Fibroblast of mammary gland (primary cell): ENCODE measurements at regions not wholly inside any gene's neighbourhood (a gene's known extent, or its start where the extent isn't known, plus 50 kb on each side); places are given as distances from the start of the nearest gene placed in this dataset.

Source experiments
- DNase-seq: peaks from one replicate; pipeline ENCODE4 v3.0.0-alpha.2; 2010; ENCODE audit warnings: low read depth
- H3K4me3 ChIP-seq: 2 replicates; pipeline ENCODE4 v1.5.1; 2011; ENCODE audit warnings: low read depth, mild to moderate bottlenecking, low read length, moderate library complexity; ENCODE audit not compliant: control insufficient read depth
- TF ChIP-seq, protein P1 (sequence below): conservative IDR thresholded peaks from 2 replicates; pipeline ENCODE4 v1.5.1; 2011; ENCODE audit warnings: low read depth, low read length, inconsistent platforms; ENCODE audit not compliant: control insufficient read depth, insufficient read depth

DNA sequence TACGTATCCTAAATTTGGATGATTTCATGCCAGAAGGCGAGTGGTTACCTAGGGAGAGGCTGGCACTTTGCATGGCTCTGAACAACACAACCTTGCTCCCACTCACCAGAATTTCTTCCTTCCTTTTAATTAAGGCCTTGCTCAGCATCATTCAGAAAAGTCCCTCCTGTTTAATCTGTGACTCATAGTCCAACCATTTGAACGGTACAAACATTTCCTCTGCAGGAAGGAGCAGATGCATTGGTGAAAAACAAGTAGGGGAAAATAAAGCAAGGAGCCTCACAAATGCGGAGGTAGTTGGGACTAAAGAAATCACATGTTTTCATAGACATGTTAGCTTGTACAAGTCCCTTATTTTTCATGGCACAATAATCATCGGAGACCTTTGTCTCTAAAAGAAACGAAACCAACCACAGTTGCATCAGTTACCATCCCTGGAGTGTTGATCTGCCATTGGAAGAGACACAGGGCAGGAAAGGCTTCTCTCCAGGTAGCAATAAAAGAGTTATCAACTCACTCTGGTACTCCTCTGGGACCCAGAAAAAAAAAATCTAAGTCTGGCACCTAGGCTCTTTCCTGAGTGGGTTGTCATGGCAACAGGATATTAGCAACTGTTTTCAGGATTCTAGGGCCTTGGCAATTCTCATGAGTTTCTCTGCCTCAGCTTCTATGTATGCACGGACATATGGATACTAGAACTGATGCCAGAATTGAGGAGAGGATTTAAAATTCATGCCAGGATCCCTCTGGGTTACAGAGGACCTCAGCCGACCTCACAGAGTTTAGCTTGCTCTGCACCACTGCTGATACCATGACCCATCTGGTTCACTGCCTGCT lies 255.4 kb upstream of the ARPP21 start:
- H3K4me3 ChIP-seq, result no peak overlapping the region
- TF ChIP-seq, protein P1, sequence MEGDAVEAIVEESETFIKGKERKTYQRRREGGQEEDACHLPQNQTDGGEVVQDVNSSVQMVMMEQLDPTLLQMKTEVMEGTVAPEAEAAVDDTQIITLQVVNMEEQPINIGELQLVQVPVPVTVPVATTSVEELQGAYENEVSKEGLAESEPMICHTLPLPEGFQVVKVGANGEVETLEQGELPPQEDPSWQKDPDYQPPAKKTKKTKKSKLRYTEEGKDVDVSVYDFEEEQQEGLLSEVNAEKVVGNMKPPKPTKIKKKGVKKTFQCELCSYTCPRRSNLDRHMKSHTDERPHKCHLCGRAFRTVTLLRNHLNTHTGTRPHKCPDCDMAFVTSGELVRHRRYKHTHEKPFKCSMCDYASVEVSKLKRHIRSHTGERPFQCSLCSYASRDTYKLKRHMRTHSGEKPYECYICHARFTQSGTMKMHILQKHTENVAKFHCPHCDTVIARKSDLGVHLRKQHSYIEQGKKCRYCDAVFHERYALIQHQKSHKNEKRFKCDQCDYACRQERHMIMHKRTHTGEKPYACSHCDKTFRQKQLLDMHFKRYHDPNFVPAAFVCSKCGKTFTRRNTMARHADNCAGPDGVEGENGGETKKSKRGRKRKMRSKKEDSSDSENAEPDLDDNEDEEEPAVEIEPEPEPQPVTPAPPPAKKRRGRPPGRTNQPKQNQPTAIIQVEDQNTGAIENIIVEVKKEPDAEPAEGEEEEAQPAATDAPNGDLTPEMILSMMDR, result no peak
- no peak for DNase-seq

DNA sequence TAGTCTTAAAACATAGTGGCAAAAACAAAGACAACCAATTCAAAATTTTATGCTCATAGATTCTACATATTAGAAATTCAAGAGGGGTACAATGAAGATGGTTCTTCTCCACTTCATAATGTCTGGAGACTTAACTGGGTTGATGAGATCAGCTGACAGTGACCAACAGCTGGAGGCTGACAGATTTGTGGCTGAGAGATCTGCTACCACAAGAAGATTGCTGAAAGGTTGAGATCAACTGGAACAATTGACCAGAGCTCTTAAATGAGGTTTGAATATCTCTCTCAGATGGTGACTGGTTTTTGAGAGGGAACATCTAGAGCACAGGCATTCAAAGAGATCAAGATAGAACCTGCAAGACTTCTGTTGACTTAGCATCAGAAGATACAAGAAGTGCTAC lies 254.1 kb upstream of the ARPP21 start:
- no peak for DNase-seq
- TF ChIP-seq, protein P1, result no peak
- H3K4me3 ChIP-seq, result no peak overlapping the region

DNA sequence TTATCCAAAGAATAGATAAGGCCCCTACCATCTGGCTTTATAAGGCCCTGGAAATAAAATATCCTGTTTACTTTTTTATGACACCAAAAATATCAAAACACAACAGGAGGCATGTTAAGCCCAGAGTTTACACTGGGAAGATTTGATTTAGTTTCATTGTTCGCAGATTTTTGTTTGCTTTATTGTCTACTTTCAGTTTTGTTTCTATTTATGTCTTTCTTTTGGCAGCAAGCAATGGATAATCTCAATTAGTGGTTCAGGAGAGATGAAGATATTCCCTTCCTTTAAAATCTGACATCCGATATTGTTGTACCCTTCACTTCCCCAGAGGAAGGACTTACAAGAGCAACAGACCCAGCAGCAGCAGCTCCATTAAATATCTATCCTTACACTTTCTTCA lies 249.4 kb upstream of the ARPP21 start:
- H3K4me3 ChIP-seq, result no peak overlapping the region
- DNase-seq, result no peak
- TF ChIP-seq, protein P1, result no peak

DNA sequence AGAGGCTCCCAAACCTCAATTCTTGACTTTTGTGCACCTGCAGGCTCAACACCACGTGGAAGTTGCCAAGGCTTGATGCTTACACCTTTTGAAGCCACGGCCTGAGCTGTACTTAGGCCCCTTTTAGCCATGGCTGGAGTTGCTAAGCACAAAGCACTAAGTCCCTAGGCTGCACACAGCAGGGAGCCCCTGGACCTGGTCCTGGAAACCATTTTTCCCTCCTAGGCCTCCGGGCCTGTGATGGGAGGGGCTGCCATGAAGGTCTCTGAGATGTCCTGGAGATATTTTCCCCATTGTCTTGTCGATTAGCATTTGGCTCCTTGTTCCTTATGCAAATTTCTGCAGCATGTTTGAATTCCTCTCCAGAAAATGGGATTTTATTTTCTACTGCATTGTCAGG lies 247.1 kb upstream of the ARPP21 start:
- no peak for DNase-seq
- H3K4me3 ChIP-seq, result no peak overlapping the region
- TF ChIP-seq, protein P1, result no peak

DNA sequence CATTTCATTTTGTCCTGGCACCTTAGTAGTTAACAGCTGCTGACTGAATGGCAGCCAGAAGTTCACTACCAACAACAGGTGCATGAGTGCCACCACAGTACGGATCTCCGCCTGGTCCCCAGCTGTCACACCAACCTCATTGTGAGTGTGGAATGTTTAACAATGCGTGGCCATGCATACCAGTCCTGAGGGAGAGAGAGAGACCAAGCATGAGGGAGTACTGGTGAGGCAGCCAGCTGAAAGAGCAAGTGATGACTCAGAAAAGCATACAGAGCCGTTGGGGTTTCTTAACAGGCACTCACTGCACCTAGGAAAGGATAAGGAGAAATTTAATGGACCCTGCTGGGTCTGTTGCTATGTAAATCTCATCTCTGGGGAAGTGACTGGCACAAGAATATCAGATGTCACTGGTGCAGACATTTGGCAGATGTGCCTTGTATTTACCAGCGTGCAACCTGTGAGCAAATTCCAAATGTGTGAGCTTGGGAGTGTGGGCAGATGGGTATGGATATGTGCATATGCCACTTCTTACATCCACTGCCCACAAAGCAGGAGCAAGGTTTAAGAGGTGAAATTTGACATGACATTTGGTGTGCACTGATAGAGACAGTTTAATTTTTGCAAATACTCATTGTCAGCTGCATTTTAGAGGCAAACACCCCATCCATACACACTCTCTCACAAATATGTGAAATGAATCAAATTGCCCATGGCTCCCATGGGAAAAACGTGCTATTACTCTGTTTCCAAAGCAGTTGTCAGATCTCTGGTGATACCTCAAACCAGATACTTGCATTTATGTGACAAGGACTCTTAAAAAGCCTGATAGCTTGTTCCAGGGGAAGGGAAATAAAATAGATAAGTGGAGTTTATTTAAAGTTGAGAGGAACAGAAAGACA lies 245.2 kb upstream of the ARPP21 start:
- TF ChIP-seq, protein P1, result no peak
- H3K4me3 ChIP-seq, result no peak overlapping the region
- DNase-seq, result no peak

DNA sequence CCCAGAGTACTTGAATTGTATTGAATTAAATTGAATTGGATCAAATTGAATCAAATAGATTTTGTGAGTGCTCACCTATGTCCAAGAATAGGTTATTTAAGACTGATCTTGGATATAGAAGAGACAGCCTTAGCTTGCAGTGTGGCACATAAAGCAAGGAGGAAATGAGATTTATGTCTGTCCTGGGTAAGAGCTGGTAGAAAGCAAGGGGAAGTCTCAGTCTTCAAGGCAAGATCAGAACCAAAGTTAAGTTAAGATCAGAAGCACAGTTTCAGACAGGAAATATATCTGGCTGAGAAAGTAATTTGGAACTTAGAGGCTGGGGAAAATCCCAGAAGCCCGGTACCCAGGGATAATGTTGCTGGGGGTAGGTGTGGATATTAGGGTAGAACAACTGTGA lies 244.4 kb upstream of the ARPP21 start:
- TF ChIP-seq, protein P1, result no peak
- DNase-seq, result no peak
- no peak overlapping the region for H3K4me3 ChIP-seq
